Endothelial cell of hepatic sinusoid (primary cell): ENCODE measurements at regions not wholly inside any gene's neighbourhood (a gene's known extent, or its start where the extent isn't known, plus 50 kb on each side); places are given as distances from the start of the nearest gene placed in this dataset.
"Not testable (repeated sequence)": the region's sequence is repeated elsewhere in the genome, so short reads cannot be mapped to it uniquely, and the experiment has no call there.

Source experiments
- in situ Hi-C: cut with HindIII; loops from 2 replicates; pipeline ENCODE4 v1.10.0; 2017; ENCODE audit warnings: low sequenced_read_pairs

GRCh38 chr15:66863390-66864085 is 161.5 kb downstream of the SMAD6 start:
- in situ Hi-C loops: no loop called here

- in situ Hi-C loops: no loop called here
Measured at GRCh38 chr15:66864086-66864830, 162.2 kb downstream of the SMAD6 start.

GRCh38 chr15:66864871-66865281 is 162.8 kb downstream of the SMAD6 start:
- in situ Hi-C loops: no loop called here

- in situ Hi-C loops: no loop called here
Measured at GRCh38 chr15:66865622-66866611, 163.9 kb downstream of the SMAD6 start.

- in situ Hi-C loops: no loop called here
Measured at GRCh38 chr15:66866656-66867055, 164.6 kb downstream of the SMAD6 start.

GRCh38 chr15:66868918-66869317 is 166.9 kb downstream of the SMAD6 start:
- in situ Hi-C loops: no loop called here

GRCh38 chr15:66870880-66871388 is 168.9 kb downstream of the SMAD6 start:
- in situ Hi-C loops: no loop called here

GRCh38 chr15:66872405-66872804 is 170.4 kb downstream of the SMAD6 start:
- in situ Hi-C loops: no loop called here

- in situ Hi-C loops: not testable (repeated sequence)
Measured at GRCh38 chr15:66873331-66873730, 171.3 kb downstream of the SMAD6 start.

- in situ Hi-C loops: no loop called here
Measured at GRCh38 chr15:66873856-66874255, 171.8 kb downstream of the SMAD6 start.

- in situ Hi-C loops: no loop called here
Measured at GRCh38 chr15:66875588-66876420, 173.8 kb downstream of the SMAD6 start.

- in situ Hi-C loops: no loop called here
Measured at GRCh38 chr15:66876421-66876730, 174.3 kb downstream of the SMAD6 start.

- in situ Hi-C loops: no loop called here
Measured at GRCh38 chr15:66876731-66877476, 174.9 kb downstream of the SMAD6 start.

- in situ Hi-C loops: no loop called here
Measured at GRCh38 chr15:66877477-66878271, 175.6 kb downstream of the SMAD6 start.

- in situ Hi-C loops: no loop called here
Measured at GRCh38 chr15:66878761-66879160, 176.7 kb downstream of the SMAD6 start.

GRCh38 chr15:66879531-66880368 is 177.7 kb downstream of the SMAD6 start:
- in situ Hi-C loops: loop anchor here (5.0 kb wide), 1 partner anchor 32 kb away; no protein-coding TSS in a partner anchor

- in situ Hi-C loops: loop anchor here (5.0 kb wide), 1 partner anchor 33 kb away; no protein-coding TSS in a partner anchor
Measured at GRCh38 chr15:66880380-66881155, 178.5 kb downstream of the SMAD6 start.
